CD14-positive monocyte (primary cell): ENCODE measurements at regions not wholly inside any gene's neighbourhood (a gene's known extent, or its start where the extent isn't known, plus 50 kb on each side); places are given as distances from the start of the nearest gene placed in this dataset.

Source experiments
- DNase-seq, 3 donors: peaks; one replicate each; pipeline ENCODE4 v3.0.0-alpha.2; 2011 to 2022
- H2AFZ ChIP-seq: 2 replicates; pipeline ENCODE4 v1.6.0; 2012; ENCODE audit warnings: mild to moderate bottlenecking, low read depth, low read length, inconsistent platforms; ENCODE audit not compliant: insufficient read depth, poor library complexity, severe bottlenecking
- H3K27ac ChIP-seq, 2 donors: 1 replicate in 1 of 2; 2 replicates in 1 of 2; pipeline ENCODE4 v1.5.1; 2012 to 2013; ENCODE audit warnings: low read length in 2 of 2, control low read depth in 1 of 2, inconsistent platforms in 1 of 2, low read depth in 1 of 2, mild to moderate bottlenecking in 1 of 2
- H3K27me3 ChIP-seq, 2 donors: one replicate each; pipeline versions ENCODE4 v1.6.0 to v1.6.1; 2011 to 2013; ENCODE audit warnings: low read length in 2 of 2; ENCODE audit not compliant: control insufficient read depth in 2 of 2, insufficient read depth in 2 of 2
- H3K36me3 ChIP-seq, 2 donors: replicated peaks in 1 of 2; 1 replicate in 1 of 2; 2 replicates in 1 of 2; pipeline versions ENCODE4 v1.5.1 to v1.6.1; 2012 to 2013; ENCODE audit warnings: low read length in 2 of 2, control low read depth in 1 of 2, inconsistent platforms in 1 of 2, mild to moderate bottlenecking in 1 of 2; ENCODE audit not compliant: insufficient read depth in 2 of 2, control insufficient read depth in 1 of 2
- H3K4me1 ChIP-seq, 2 donors: 1 replicate in 1 of 2; 2 replicates in 1 of 2; pipeline versions ENCODE4 v1.5.1 to v1.6.1; 2012 to 2013; ENCODE audit warnings: low read length in 2 of 2, control low read depth in 1 of 2, inconsistent platforms in 1 of 2, mild to moderate bottlenecking in 1 of 2, moderate library complexity in 1 of 2; ENCODE audit not compliant: insufficient read depth in 2 of 2, control insufficient read depth in 1 of 2
- H3K4me2 ChIP-seq: replicated peaks from 2 replicates; pipeline ENCODE3; 2012; ENCODE audit warnings: low read length, moderate library complexity, mild to moderate bottlenecking; ENCODE audit not compliant: poor library complexity, severe bottlenecking; ENCODE audit errors: extremely low read depth
- H3K4me3 ChIP-seq, 3 experiments: fragments of 200-600 bp in 1 of 3; sonication (generic) in 1 of 3; replicated peaks in 1 of 3; 1 replicate in 2 of 3; 2 replicates in 1 of 3; pipeline ENCODE4 v1.5.1; 2011 to 2013; ENCODE audit warnings: low read length in 3 of 3, mild to moderate bottlenecking in 3 of 3, control low read depth in 2 of 3, low read depth in 2 of 3, inconsistent platforms in 1 of 3, moderate library complexity in 1 of 3
- H3K79me2 ChIP-seq: 2 replicates; pipeline ENCODE4 v1.6.0; 2012; ENCODE audit warnings: mild to moderate bottlenecking, control low read depth, inconsistent platforms, low read length, moderate library complexity; ENCODE audit not compliant: insufficient read depth
- H3K9ac ChIP-seq: 2 replicates; pipeline ENCODE4 v1.6.0; 2017; ENCODE audit warnings: low read length, mild to moderate bottlenecking; ENCODE audit not compliant: insufficient read depth, poor library complexity, severe bottlenecking
- H3K9me3 ChIP-seq, 2 donors: replicated peaks in 1 of 2; 1 replicate in 1 of 2; 2 replicates in 1 of 2; pipeline versions ENCODE4 v1.5.1 to v1.6.1; 2012 to 2013; ENCODE audit warnings: low read length in 2 of 2, control low read depth in 1 of 2; ENCODE audit not compliant: control insufficient read depth in 1 of 2, insufficient read depth in 1 of 2
- H4K20me1 ChIP-seq: 2 replicates; pipeline ENCODE4 v1.6.0; 2012; ENCODE audit warnings: mild to moderate bottlenecking, low read length, control low read depth, moderate library complexity; ENCODE audit not compliant: insufficient read depth
- H3K27ac Mint-ChIP-seq, 7 donors: one replicate each; pipeline ENCODE4 v1.8.0; 2020; ENCODE audit warnings: mild to moderate bottlenecking in 7 of 7, mixed read lengths in 7 of 7, moderate library complexity in 6 of 7, inconsistent platforms in 2 of 7
- H3K27me3 Mint-ChIP-seq, 3 donors: one replicate each; pipeline ENCODE4 v1.8.0; 2021 to 2022; ENCODE audit warnings: low read depth in 3 of 3, mild to moderate bottlenecking in 3 of 3, mixed read lengths in 3 of 3, moderate library complexity in 3 of 3, inconsistent platforms in 1 of 3
- H3K36me3 Mint-ChIP-seq, 2 donors: one replicate each; pipeline ENCODE4 v1.8.0; 2020; ENCODE audit warnings: mixed read lengths in 2 of 2, inconsistent platforms in 1 of 2, mild to moderate bottlenecking in 1 of 2
- H3K4me1 Mint-ChIP-seq: one replicate; pipeline ENCODE4 v1.8.0; 2020; ENCODE audit warnings: mild to moderate bottlenecking, mixed read lengths
- H3K4me3 Mint-ChIP-seq, 2 donors: one replicate each; pipeline ENCODE4 v1.8.0; 2020; ENCODE audit warnings: mild to moderate bottlenecking in 2 of 2, mixed read lengths in 2 of 2, moderate library complexity in 1 of 2
- H3K9me3 Mint-ChIP-seq, 7 donors: one replicate each; pipeline ENCODE4 v1.8.0; 2020 to 2022; ENCODE audit warnings: mixed read lengths in 7 of 7, mild to moderate bottlenecking in 6 of 7, moderate library complexity in 6 of 7, inconsistent platforms in 2 of 7
- WGBS: methylation state at CpG from one replicate; pipeline ENCODE4 v1.1.5; 2013; ENCODE audit warnings: missing lambda C conversion rate; ENCODE audit not compliant: insufficient coverage; 5-methylcytosine and 5-hydroxymethylcytosine counted together
- intact Hi-C, 2 donors: fragments of 100-400 bp; cut with micrococcal nuclease; formaldehyde crosslinking; loops; one replicate each; pipeline versions ENCODE4 v1.15.0 to v1.15.1; 2023
- TF ChIP-seq, protein P1 (sequence below): fragments of 200-600 bp; IDR thresholded peaks from one replicate; pipeline ENCODE4 v1.8.0; 2022; ENCODE audit warnings: antibody characterized with exemption, mild to moderate bottlenecking

DNA sequence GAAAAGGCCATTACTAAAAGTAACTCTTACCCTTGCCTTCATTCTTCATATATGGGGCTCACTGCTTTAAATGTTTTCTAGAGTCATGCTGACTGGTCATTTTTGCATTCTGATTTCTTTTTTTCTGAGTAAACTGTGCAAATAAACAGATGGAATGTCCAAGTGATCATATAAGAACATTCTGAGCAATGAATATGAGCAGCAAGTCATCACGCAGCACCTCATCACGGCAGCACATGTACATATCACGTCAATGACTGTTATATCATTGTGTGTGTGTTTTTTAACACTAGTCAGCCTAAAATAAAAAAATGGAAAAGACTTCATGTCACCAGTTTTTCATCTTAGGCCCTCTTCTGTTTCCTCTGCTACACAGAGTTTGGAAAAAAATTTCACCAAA lies 490.0 kb upstream of the ZFHX3 start:
- Histone ChIP-seq H4K20me1 (no peaks in the 10 kb centered on the region), H3K27ac (no peak overlapping the region), H3K9ac (no peak overlapping the region), H2AFZ (no peak overlapping the region), H3K9me3 (no peaks in the 10 kb centered on the region), H3K27me3 (peaks cover 0 to under 1% of the 10 kb centered on the region in 2 donors), H3K36me3 (no peaks in the 10 kb centered on the region), H3K4me3 (no peak overlapping the region), H3K79me2 (no peaks in the 10 kb centered on the region), H3K4me1 (no peaks in the 10 kb centered on the region), H3K4me2 (no peak overlapping the region)
- intact Hi-C loops: no loop called here
- peaks cover 0 to 15% (median 0%) of the 10 kb centered on the region in 7 donors for H3K9me3 Mint-ChIP-seq
- H3K4me3 Mint-ChIP-seq: no peak overlapping the region
- no peaks in the 10 kb centered on the region for H3K4me1 Mint-ChIP-seq
- no peak overlapping the region for H3K27ac Mint-ChIP-seq
- no CpG with 5 or more reads among the region's 3 CpGs for WGBS
- TF ChIP-seq, protein P1, sequence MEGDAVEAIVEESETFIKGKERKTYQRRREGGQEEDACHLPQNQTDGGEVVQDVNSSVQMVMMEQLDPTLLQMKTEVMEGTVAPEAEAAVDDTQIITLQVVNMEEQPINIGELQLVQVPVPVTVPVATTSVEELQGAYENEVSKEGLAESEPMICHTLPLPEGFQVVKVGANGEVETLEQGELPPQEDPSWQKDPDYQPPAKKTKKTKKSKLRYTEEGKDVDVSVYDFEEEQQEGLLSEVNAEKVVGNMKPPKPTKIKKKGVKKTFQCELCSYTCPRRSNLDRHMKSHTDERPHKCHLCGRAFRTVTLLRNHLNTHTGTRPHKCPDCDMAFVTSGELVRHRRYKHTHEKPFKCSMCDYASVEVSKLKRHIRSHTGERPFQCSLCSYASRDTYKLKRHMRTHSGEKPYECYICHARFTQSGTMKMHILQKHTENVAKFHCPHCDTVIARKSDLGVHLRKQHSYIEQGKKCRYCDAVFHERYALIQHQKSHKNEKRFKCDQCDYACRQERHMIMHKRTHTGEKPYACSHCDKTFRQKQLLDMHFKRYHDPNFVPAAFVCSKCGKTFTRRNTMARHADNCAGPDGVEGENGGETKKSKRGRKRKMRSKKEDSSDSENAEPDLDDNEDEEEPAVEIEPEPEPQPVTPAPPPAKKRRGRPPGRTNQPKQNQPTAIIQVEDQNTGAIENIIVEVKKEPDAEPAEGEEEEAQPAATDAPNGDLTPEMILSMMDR: no peak
- DNase-seq: no peak
- H3K27me3 Mint-ChIP-seq: peaks cover 0 to 5% (median 4%) of the 10 kb centered on the region in 3 donors
- H3K36me3 Mint-ChIP-seq: no peaks in the 10 kb centered on the region

DNA sequence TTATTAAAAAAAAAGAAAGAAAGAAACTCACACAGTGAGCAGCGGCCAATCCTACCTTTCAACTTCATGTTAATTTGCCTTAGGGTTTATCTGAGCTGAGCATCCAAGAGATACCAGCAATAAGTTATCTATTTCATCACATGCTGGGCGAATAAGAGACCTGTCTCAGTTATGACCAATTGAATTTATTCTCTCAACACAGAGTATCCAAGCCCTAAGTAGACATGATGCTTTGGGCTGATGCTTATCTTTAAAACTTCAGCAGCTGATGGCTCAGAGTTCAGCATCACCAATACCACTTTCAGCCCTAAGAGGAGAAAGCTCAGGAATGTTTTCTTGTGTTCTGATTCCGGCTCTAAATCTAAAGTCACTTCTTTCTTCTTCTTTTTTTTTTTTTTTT lies 489.0 kb upstream of the ZFHX3 start:
- 100% methylated on average over 1 of the region's 3 CpGs for WGBS
- Mint-ChIP-seq H3K27me3 (peaks cover 0 to 3% (median 0%) of the 10 kb centered on the region in 3 donors), H3K4me3 (no peak overlapping the region), H3K36me3 (no peaks in the 10 kb centered on the region), H3K9me3 (peaks cover 0 to 16% (median 0%) of the 10 kb centered on the region in 7 donors), H3K4me1 (no peaks in the 10 kb centered on the region), H3K27ac (no peak overlapping the region)
- TF ChIP-seq, protein P1: no peak
- Histone ChIP-seq H2AFZ (no peak overlapping the region), H3K27me3 (no peaks in the 10 kb centered on the region), H3K4me3 (no peak overlapping the region), H3K36me3 (no peaks in the 10 kb centered on the region), H3K79me2 (no peaks in the 10 kb centered on the region), H4K20me1 (no peaks in the 10 kb centered on the region), H3K9ac (no peak overlapping the region), H3K27ac (no peak overlapping the region), H3K4me2 (no peak overlapping the region), H3K4me1 (no peaks in the 10 kb centered on the region), H3K9me3 (no peaks in the 10 kb centered on the region)
- DNase-seq: no peak
- intact Hi-C loops: no loop called here
